HEK293T (cell line): ENCODE measurements at regions not wholly inside any gene's neighbourhood (a gene's known extent, or its start where the extent isn't known, plus 50 kb on each side); places are given as distances from the start of the nearest gene placed in this dataset.

Experiments
- ARNT ChIP-seq: fragments of 450-650 bp; IDR thresholded peaks from 2 replicates; pipeline ENCODE4 v1.6.1; 2017; ENCODE audit warnings: mild to moderate bottlenecking
- BHLHE40 ChIP-seq: fragments of 450-650 bp; IDR thresholded peaks from 2 replicates; pipeline ENCODE4 v1.6.1; 2016; ENCODE audit warnings: mild to moderate bottlenecking, moderate library complexity, borderline replicate concordance
- CTBP1 ChIP-seq: fragments of 450-650 bp; IDR thresholded peaks from 2 replicates; pipeline ENCODE4 v1.6.1; 2016; ENCODE audit warnings: borderline replicate concordance
- FOXK2 ChIP-seq: fragments of 450-650 bp; IDR thresholded peaks from 2 replicates; pipeline ENCODE4 v1.6.1; 2016; ENCODE audit warnings: mild to moderate bottlenecking
- FOXM1 ChIP-seq: fragments of 450-650 bp; IDR thresholded peaks from 2 replicates; pipeline ENCODE4 v1.6.1; 2017; ENCODE audit warnings: mild to moderate bottlenecking, borderline replicate concordance
- HDGF ChIP-seq: fragments of 450-650 bp; IDR thresholded peaks from 2 replicates; pipeline ENCODE4 v1.6.1; 2017; ENCODE audit warnings: antibody characterized with exemption, borderline replicate concordance
- L3MBTL2 ChIP-seq: fragments of 450-650 bp; conservative IDR thresholded peaks from 2 replicates; pipeline ENCODE4 v1.6.1; 2016; ENCODE audit warnings: mild to moderate bottlenecking
- LEF1 ChIP-seq: fragments of 450-650 bp; IDR thresholded peaks from 2 replicates; pipeline ENCODE4 v1.6.1; 2017; ENCODE audit warnings: mild to moderate bottlenecking, borderline replicate concordance
- PKNOX1 ChIP-seq: fragments of 450-650 bp; IDR thresholded peaks from 2 replicates; pipeline ENCODE4 v1.6.1; 2016
- SP1 ChIP-seq: fragments of 450-650 bp; IDR thresholded peaks from 2 replicates; pipeline ENCODE4 v1.6.1; 2017
- SUZ12 ChIP-seq: fragments of 450-650 bp; IDR thresholded peaks from 2 replicates; pipeline ENCODE4 v1.6.1; 2016; ENCODE audit warnings: mild to moderate bottlenecking
- TARDBP ChIP-seq: fragments of 450-650 bp; IDR thresholded peaks from 2 replicates; pipeline ENCODE4 v1.6.1; 2016

GRCh38 chr4:160983035-160983434, 1180.8 kb downstream of the FSTL5 start:
- TF ChIP-seq L3MBTL2 (no peak), ARNT (no peak), BHLHE40 (no peak), SP1 (no peak), TARDBP (no peak), SUZ12 (no peak), HDGF (no peak), PKNOX1 (no peak), FOXM1 (no peak), FOXK2 (no peak), LEF1 (no peak), CTBP1 (no peak)
